HG02588 (cell line): ENCODE measurements at regions not wholly inside any gene's neighbourhood (a gene's known extent, or its start where the extent isn't known, plus 50 kb on each side); places are given as distances from the start of the nearest gene placed in this dataset.
A peak's percentile ranks its signal among the peaks of the same experiment; 100 is the strongest.
"Not testable (repeated sequence)": the region's sequence is repeated elsewhere in the genome, so short reads cannot be mapped to it uniquely, and the experiment has no call there.

Experiments used
- ATAC-seq: cut with Tn5 transposase; IDR thresholded peaks from one replicate; pipeline ENCODE4 v1.9.1; 2021; ENCODE audit warnings: mild to moderate bottlenecking, moderate library complexity; ENCODE audit not compliant: unreplicated experiment

GRCh38 chr4:114400531-114400930 lies 198.1 kb upstream of the UGT8 start:
- ATAC-seq, result no peak

- no peak for ATAC-seq
These were observed 197.1 kb upstream of the UGT8 start for GRCh38 chr4:114401483-114401882.

- no peak for ATAC-seq
These were observed 181.4 kb upstream of the UGT8 start for GRCh38 chr4:114417214-114417613.

GRCh38 chr4:114420069-114420468 lies 178.5 kb upstream of the UGT8 start:
- no peak for ATAC-seq

GRCh38 chr4:114423582-114423981 lies 175.0 kb upstream of the UGT8 start:
- ATAC-seq, result peak; percentile 89

- no peak for ATAC-seq
These were observed 163.5 kb upstream of the UGT8 start for GRCh38 chr4:114435116-114435515.

GRCh38 chr4:114442856-114443255 lies 155.8 kb upstream of the UGT8 start:
- no peak for ATAC-seq

GRCh38 chr4:114444211-114444610 lies 154.4 kb upstream of the UGT8 start:
- ATAC-seq, result no peak

- ATAC-seq, result not testable (repeated sequence)
These were observed 150.6 kb upstream of the UGT8 start for GRCh38 chr4:114447963-114448516.

GRCh38 chr4:114458728-114459127 lies 139.9 kb upstream of the UGT8 start:
- ATAC-seq, result no peak

- no peak for ATAC-seq
These were observed 133.8 kb upstream of the UGT8 start for GRCh38 chr4:114464726-114465272.

GRCh38 chr4:114465766-114466165 lies 132.8 kb upstream of the UGT8 start:
- no peak for ATAC-seq

- no peak for ATAC-seq
These were observed 132.3 kb upstream of the UGT8 start for GRCh38 chr4:114466299-114466698.

GRCh38 chr4:114472269-114473032 lies 126.2 kb upstream of the UGT8 start:
- no peak for ATAC-seq

GRCh38 chr4:114474188-114474800 lies 124.3 kb upstream of the UGT8 start:
- no peak for ATAC-seq

- no peak for ATAC-seq
These were observed 122.3 kb upstream of the UGT8 start for GRCh38 chr4:114476310-114476709.

GRCh38 chr4:114479595-114479994 lies 119.0 kb upstream of the UGT8 start:
- no peak for ATAC-seq

GRCh38 chr4:114481856-114482255 lies 116.8 kb upstream of the UGT8 start:
- no peak for ATAC-seq

- no peak for ATAC-seq
These were observed 111.5 kb upstream of the UGT8 start for GRCh38 chr4:114487101-114487500.

- ATAC-seq, result no peak
These were observed 110.2 kb upstream of the UGT8 start for GRCh38 chr4:114488301-114488982.

- ATAC-seq, result no peak
These were observed 104.3 kb upstream of the UGT8 start for GRCh38 chr4:114494246-114494803.
